ENCODE measurements at regions not wholly inside any gene's neighbourhood (a gene's known extent, or its start where the extent isn't known, plus 50 kb on each side); places are given as distances from the start of the nearest gene placed in this dataset.

- TF ChIP-seq, protein P1, sequence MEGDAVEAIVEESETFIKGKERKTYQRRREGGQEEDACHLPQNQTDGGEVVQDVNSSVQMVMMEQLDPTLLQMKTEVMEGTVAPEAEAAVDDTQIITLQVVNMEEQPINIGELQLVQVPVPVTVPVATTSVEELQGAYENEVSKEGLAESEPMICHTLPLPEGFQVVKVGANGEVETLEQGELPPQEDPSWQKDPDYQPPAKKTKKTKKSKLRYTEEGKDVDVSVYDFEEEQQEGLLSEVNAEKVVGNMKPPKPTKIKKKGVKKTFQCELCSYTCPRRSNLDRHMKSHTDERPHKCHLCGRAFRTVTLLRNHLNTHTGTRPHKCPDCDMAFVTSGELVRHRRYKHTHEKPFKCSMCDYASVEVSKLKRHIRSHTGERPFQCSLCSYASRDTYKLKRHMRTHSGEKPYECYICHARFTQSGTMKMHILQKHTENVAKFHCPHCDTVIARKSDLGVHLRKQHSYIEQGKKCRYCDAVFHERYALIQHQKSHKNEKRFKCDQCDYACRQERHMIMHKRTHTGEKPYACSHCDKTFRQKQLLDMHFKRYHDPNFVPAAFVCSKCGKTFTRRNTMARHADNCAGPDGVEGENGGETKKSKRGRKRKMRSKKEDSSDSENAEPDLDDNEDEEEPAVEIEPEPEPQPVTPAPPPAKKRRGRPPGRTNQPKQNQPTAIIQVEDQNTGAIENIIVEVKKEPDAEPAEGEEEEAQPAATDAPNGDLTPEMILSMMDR (conservative IDR thresholded peaks at IDR 0.05; ENCODE audit: low read length) = no peak
- TF ChIP-seq EZH2phosphoT487 (IDR thresholded peaks at IDR 0.05; ENCODE audit: borderline replicate concordance) = no peak
Observed at GRCh38 chr4:101501421-101501820, 154.1 kb upstream of the PPP3CA start.

Data from Loucy (cell line).